Astrocyte of the cerebellum (primary cell): ENCODE measurements at regions not wholly inside any gene's neighbourhood (a gene's known extent, or its start where the extent isn't known, plus 50 kb on each side); places are given as distances from the start of the nearest gene placed in this dataset.

Experiments
- DNase-seq: peaks from one replicate; pipeline ENCODE4 v3.0.0-alpha.2; 2011; ENCODE audit warnings: low read depth
- H3K4me3 ChIP-seq: 2 replicates; pipeline ENCODE4 v1.5.1; 2011; ENCODE audit warnings: mild to moderate bottlenecking, low read depth, low read length, moderate library complexity
- in situ Hi-C: cut with HindIII; loops from 2 replicates; pipeline ENCODE4 v1.10.0; 2017; ENCODE audit warnings: low sequenced_read_pairs
- TF ChIP-seq, protein P1 (sequence below): IDR thresholded peaks from 2 replicates; pipeline ENCODE4 v1.5.1; 2012; ENCODE audit warnings: low read length, low read depth, moderate library complexity, mild to moderate bottlenecking; ENCODE audit errors: missing control alignments

DNA sequence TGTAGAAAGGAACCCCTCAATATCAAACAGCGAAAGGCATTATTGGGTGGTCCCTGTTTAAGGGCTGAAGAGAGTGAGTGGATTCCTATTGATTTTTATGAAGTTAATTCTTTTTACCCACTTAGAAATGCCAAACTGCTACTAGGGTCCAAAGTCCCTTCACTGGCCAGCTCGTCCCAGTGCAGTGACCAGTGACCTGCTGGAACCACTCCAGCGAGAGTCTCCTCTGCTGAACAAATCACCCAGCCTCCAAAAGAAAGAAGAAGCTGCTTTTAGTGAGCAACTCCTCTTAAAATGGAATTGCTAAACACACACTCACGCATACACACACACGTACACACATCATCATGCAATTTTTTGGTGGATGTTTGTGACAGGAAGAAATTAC is 198.2 kb upstream of the PLEKHG7 start:
- no peak overlapping the region for H3K4me3 ChIP-seq
- DNase-seq = no peak
- TF ChIP-seq, protein P1, sequence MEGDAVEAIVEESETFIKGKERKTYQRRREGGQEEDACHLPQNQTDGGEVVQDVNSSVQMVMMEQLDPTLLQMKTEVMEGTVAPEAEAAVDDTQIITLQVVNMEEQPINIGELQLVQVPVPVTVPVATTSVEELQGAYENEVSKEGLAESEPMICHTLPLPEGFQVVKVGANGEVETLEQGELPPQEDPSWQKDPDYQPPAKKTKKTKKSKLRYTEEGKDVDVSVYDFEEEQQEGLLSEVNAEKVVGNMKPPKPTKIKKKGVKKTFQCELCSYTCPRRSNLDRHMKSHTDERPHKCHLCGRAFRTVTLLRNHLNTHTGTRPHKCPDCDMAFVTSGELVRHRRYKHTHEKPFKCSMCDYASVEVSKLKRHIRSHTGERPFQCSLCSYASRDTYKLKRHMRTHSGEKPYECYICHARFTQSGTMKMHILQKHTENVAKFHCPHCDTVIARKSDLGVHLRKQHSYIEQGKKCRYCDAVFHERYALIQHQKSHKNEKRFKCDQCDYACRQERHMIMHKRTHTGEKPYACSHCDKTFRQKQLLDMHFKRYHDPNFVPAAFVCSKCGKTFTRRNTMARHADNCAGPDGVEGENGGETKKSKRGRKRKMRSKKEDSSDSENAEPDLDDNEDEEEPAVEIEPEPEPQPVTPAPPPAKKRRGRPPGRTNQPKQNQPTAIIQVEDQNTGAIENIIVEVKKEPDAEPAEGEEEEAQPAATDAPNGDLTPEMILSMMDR = no peak
- in situ Hi-C loops = no loop called here

DNA sequence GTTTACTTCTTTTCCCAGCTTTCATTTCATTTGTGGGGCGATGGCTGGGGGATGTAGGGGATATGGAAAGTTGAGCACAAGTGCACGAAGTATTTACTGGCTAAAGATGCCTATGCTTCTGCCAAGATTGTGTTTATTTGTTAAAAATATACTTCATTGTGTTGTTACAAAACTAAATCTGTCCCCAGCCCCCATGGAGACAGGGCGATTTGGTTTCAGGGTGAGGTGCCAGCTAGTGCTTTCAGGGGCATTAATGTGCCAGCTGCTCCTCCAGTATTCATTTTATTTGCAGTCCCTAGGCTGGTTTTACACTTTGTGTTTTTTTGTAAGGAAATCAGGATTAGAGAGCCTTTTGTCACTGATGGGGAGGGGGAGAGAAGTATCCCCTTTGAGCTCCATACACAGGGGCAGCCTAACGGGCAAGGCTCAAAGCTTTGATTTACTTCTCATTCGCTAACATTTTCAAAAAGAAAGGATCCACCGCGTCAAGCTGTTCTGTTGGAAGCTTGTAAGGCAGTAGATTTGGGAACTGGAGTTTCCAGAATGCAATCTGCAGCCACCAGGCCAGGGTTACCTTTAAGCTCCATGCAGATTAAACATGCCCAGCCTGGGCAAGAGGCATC is 198.7 kb upstream of the PLEKHG7 start:
- H3K4me3 ChIP-seq = no peak overlapping the region
- DNase-seq = no peak
- TF ChIP-seq, protein P1 = no peak
- in situ Hi-C loops = no loop called here

DNA sequence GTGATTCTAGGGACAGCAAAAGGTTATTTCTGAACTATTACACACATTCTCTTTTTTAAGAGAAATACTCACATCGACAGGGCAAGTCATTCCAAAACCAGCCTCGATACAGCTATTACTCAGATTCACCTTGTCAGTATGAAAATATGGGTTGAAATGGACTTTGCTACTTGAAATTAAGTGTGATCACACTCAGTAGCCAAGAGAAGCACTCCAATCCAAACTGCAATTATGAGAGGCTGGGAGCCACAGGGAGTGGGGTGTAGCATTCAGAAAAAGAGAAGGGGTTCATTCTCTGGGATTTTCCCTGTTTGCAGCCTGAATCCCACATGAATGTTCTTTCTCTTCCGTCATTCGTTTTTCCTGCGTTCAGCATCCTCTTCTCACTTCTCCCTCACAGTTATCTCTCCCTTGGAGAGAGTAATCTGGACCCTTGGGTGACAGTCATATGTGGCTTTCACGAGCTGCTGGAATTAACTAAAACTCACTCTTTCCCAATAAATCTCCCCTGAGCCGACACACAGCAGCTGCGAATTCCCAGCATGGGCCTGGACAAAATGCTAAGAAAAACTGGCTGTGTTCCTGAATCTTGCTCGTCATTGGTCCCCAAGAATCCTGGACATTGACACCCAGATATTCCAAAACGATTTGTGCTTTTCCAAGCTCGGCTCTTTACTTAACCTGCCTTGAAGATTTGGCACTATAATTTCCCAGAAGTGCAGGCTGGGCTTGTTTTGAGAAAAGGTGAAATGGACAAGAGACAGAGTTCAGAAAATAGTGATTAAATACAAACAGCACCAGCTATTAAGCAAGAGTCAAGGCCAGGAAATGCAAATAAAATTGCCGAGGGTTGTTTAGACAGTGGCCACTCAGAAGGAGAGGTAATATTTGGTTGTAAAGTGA is 199.5 kb upstream of the PLEKHG7 start:
- TF ChIP-seq, protein P1 = no peak
- in situ Hi-C loops = no loop called here
- DNase-seq = no peak
- H3K4me3 ChIP-seq = no peak overlapping the region

DNA sequence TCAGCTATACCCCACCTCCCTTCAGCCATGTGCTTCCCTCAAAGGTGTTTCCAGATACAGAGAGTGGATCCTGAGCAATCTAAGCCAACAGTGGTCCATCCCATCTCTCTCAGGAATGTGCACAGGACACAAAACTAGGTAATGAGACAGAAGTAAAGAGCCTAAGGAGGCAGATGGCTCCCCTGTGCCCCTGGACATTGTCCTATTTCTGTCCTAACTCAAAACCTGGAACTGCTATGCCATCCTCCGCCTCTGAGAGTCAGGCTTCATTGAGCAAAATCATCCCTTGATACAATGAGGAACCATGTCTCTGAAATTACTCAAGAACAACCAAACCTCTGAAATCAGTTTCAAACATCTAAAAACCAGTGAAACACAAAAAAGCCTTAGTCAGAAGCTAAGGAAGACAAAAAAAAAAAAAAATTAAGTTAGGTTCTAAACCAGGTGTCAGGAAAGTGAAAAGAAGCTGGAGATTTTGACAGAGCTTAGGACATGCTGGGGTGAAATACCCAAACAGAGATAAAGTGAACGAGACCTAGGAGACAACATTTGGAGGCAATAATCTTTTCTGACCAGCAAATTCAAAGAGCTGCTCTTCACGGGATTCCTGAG is 200.3 kb upstream of the PLEKHG7 start:
- TF ChIP-seq, protein P1 = no peak
- no peak for DNase-seq
- H3K4me3 ChIP-seq = no peak overlapping the region
- in situ Hi-C loops = no loop called here

DNA sequence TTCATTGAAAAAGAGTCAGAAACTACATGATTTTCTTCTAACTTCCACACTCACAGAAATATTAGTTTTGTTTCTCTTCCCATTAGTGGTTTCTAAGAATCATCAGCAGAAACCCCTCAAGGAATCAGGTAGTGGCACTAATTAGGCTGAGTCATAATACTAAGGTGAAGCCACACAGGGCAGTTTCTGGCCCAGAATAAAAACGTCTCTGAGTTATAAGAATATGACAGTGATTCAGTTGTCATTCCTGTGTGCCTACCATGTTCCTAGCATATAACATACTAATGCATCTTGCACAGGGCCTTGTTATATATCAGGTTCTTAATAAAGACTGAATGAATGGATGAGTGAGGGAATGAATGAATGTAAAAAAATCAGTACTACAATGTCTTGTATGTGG is 206.0 kb upstream of the PLEKHG7 start:
- TF ChIP-seq, protein P1 = no peak
- H3K4me3 ChIP-seq = no peak overlapping the region
- in situ Hi-C loops = no loop called here
- no peak for DNase-seq

DNA sequence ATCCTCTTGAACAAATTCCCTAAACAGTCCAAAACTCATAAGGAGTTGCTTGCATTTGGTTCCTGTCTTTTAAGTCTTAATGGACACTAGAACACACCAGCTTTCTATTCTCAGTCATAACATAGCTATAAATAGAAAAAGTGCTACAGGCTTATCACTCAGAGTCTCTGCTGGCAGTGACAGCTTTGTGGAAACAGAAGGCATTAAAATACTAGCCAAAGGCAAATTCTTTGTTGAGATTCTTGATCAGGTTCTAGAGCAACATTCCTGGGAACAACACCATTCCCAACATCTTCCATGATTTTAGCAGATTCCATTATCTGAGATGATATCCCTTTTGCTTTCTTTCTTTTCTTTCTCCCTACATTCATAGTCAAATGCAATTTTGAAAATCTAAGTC is 207.7 kb upstream of the PLEKHG7 start:
- TF ChIP-seq, protein P1 = no peak
- in situ Hi-C loops = no loop called here
- H3K4me3 ChIP-seq = no peak overlapping the region
- no peak for DNase-seq
